LNCaP clone FGC (cell line): ENCODE measurements at regions not wholly inside any gene's neighbourhood (a gene's known extent, or its start where the extent isn't known, plus 50 kb on each side); places are given as distances from the start of the nearest gene placed in this dataset.
"Not testable (repeated sequence)": the region's sequence is repeated elsewhere in the genome, so short reads cannot be mapped to it uniquely, and the experiment has no call there.

Experiments used
- DNase-seq: peaks from one replicate; pipeline ENCODE4 v3.0.0-alpha.2; 2011; ENCODE audit warnings: low read depth
- H3K4me3 ChIP-seq: 2 replicates; pipeline ENCODE4 v1.5.1; 2011; ENCODE audit warnings: mild to moderate bottlenecking, low read depth, low read length, control low read depth
- TF ChIP-seq, protein P1 (sequence below): IDR thresholded peaks from 2 replicates; pipeline ENCODE4 v1.5.1; 2012; ENCODE audit warnings: mild to moderate bottlenecking; ENCODE audit not compliant: control insufficient read depth, insufficient read depth; ENCODE audit errors: extremely low read depth

DNA sequence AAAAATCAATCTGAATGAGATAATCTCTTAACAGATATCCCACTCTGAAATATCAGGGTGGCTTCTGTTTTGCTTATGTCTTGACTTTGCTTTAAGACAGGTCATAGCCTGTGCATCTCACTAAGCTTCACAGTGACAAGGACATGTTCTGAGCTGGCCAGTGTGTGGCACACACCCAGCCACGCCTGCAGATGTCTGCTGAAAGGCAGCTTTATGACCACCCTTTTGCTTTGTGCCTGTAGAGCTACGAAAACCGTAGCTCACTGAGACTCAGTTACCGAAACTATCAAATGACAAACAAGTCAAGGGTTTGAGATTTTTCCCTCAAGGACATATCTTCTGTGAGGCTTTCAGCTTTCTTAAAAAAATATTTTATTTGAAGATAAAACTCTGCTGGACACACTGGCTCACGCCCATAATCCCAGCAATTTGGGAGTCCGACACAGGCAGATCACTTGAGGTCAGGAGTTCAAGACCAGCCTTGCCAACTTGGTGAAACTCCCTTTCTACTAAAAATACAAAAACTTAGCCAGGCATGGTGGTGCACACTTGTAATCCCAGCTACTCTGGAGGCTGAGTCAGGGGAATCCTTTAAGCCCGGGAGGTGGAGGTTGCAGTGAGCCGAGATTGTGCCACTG, 233.2 kb downstream of the SPATA31A1 start:
- TF ChIP-seq, protein P1, sequence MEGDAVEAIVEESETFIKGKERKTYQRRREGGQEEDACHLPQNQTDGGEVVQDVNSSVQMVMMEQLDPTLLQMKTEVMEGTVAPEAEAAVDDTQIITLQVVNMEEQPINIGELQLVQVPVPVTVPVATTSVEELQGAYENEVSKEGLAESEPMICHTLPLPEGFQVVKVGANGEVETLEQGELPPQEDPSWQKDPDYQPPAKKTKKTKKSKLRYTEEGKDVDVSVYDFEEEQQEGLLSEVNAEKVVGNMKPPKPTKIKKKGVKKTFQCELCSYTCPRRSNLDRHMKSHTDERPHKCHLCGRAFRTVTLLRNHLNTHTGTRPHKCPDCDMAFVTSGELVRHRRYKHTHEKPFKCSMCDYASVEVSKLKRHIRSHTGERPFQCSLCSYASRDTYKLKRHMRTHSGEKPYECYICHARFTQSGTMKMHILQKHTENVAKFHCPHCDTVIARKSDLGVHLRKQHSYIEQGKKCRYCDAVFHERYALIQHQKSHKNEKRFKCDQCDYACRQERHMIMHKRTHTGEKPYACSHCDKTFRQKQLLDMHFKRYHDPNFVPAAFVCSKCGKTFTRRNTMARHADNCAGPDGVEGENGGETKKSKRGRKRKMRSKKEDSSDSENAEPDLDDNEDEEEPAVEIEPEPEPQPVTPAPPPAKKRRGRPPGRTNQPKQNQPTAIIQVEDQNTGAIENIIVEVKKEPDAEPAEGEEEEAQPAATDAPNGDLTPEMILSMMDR: no peak
- no peak for DNase-seq

DNA sequence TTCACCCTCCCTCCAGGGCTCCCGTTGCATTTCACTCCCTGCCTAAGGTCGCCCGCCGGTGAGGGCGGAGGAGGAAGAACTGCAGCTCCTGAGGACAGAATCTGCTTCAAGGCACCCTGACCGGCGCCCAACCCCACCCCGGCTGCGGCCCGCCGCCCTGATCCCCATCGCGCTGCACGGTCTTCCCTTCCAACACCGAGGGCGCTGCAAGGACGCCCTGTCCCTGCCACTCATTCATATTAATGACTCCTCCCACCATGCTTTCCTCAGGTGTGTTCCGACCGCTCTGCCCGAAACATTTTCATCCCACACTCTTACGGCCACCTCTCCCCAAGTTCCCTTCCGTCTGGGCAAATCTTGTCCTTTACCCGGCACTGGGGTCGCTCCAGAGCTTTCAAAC, 248.6 kb downstream of the SPATA31A1 start:
- H3K4me3 ChIP-seq: not testable (repeated sequence)

More for the DNA sequence above, 233.2 kb downstream of the SPATA31A1 start:
- no peak overlapping the region for H3K4me3 ChIP-seq

DNA sequence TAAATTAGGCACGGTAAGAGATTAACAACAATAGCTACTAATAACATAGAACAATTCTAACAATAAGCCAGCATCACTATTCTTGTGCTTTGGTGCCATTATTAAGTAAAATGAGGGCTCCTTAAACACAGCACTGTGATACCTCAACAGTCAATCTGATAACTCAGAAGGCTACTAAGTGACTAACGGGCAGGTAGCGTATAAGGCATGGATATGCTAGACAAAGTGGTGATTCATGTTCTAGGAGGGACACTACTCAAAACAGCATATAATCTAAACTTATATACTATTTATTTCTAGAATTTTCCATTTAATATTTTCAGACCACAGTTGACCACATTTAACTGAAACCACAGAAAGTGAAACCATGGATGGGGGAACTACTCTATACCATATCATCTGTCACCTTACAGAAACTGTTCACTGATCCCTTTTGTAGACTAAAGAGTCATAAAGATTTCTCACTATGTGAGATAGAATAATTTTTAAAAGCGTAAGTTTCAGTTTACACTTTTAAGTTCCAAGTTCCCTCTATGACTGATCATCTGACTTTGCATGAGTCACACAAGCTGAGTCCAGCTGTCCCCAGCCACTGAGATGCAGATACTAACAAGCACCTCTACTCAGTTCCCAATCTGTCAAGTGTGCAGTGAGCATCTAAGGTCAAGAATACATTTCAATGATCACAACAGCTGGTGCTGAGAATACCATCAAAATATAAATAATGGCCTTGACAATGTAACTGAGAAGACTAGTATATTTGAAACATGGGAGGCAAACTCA, 256.2 kb downstream of the SPATA31A1 start:
- H3K4me3 ChIP-seq, DNase-seq: not testable (repeated sequence)

More for the DNA sequence above, 248.6 kb downstream of the SPATA31A1 start:
- not testable (repeated sequence) for DNase-seq

DNA sequence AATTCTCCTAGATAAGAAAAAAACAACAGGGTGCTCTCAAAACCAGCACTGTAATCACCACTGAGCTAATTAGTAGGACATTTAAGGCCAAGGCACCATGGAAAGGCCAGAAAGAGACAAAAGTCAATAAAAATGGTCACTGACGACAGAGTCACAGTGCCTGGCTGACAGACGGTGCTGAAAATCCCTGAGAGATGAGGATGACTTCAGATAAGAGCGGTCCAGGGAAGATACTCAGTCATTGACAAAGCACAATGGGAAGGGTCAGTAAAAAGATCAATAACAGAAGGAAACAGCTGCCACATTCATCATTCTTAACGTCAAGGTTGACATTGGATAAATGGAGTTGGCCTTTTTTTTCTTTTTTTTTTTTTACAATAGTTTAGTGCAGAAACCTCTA, 261.0 kb downstream of the SPATA31A1 start:
- DNase-seq, H3K4me3 ChIP-seq: not testable (repeated sequence)

DNA sequence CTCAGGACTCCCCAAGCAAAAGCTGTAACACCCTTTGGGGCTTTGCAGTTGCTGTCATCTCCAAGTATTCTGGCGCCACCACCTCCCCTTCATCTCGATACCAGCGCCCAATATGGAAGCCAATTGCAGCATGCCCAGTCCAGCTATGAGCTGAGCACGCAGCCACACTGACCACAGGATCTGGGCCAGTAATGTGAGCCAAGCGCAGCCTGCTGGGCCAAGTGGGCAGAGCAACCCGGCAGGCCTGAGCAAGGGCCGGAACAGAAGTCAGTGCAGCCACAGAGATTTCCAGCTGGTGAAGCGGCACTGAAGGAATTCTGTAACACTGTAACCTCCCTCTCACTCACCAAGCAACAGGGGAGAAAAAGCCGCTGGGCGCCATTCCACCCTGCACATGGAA, 268.6 kb downstream of the SPATA31A1 start:
- not testable (repeated sequence) for DNase-seq, H3K4me3 ChIP-seq

DNA sequence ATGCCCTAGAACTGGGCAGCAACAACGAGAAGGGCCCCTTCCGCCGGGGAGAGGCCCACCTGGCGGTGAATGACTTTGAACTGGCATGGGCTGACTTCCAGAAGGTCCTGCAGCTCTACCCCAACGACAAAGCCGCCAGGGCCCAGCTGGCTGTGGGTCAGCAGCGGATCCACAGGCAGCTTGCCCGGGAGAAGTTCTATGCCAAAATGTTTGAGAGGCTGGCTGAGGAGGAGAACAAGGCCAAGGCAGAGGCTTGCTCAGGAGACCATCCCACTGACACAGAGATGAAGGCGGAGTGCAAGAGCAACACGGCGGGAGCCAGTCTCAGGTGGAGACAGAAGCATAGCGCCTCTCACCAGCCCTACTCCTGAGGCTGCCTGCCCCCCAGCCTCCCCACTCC, 276.6 kb downstream of the SPATA31A1 start:
- H3K4me3 ChIP-seq, DNase-seq: not testable (repeated sequence)

DNA sequence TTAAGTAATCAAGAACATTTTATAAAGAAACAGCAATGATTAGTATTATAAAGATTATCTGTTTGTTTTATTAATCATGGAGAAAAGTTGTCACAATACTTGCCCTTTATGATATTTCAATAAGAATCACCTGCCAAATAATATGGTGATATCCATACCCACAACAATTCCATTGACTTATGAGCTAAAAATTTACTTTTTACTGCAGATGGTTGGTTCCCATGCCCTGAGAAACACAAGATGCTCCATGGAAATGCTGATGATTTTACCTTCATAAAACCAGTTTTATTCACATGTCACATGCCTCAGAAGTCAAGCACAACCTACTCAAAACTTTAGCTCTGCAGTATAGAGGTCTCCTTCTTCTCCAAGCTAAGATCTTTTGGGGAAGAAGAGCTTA, 293.6 kb downstream of the SPATA31A1 start:
- H3K4me3 ChIP-seq, DNase-seq: not testable (repeated sequence)

DNA sequence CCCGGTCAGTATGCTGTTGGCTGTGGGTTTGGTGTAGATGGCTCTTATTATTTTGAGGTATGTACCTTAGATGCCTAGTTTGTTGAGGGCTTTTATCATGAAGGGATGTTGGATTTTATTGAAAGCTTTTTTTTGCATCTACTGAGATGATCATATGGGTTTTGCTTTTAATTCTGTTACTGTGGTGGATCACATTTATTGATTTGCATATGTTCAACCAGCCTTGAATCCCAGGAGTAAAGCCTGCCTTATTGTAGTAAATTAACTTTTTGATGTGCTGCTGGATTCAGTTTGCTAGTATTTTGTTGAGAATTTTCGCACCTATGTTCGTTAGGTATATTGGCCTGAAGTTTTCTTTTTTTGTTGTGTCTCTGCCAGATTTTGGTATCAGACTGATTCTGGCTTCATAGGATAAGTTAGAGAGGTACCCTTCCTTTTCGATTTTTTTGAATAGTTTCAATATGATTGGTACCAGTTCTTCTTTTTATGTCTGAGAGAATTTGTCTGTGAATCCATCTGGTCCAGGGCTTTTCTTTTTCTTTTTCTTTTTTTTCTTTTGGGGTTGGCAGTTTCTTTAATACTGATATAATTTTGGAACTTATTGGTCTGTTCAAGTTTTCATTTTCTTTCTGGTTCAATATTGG, 301.6 kb downstream of the SPATA31A1 start:
- H3K4me3 ChIP-seq, DNase-seq: not testable (repeated sequence)

DNA sequence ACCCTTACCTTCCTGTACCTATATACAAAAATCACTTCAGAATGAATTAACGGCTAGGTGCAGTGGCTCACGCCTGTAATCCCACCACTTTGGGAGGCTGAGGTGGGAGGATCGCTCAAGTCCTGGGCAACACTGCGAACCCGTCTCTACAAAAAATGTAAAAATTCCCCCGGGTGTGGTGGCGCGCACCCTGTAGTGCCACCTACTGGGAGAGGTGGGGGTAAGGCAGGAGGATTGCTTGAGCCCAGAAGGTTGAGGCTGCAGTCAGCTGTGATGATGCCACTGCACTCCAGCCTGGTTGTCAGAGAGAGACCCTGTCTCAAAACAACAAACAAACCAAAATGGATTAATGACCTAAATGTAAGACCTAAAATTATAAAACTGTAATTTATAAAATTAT, 307.6 kb downstream of the SPATA31A1 start:
- not testable (repeated sequence) for DNase-seq, H3K4me3 ChIP-seq

DNA sequence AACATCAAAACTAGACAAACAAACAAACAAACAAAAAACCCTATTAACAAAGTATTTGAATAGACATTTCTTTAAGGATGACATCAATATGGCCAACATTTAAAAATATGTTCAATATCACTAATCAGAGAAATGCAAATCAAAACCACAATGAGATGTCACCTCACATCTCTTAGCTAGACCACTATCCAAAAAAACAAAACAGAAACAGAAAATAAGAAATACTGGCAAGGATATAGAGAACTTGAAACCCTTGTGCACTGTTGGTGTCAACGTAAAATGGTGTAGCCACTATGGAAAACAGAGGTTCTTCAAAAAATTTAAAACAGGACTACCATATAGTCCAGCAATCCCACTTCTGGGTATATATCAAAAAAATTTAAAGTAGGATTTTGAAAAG, 308.2 kb downstream of the SPATA31A1 start:
- H3K4me3 ChIP-seq, DNase-seq: not testable (repeated sequence)

DNA sequence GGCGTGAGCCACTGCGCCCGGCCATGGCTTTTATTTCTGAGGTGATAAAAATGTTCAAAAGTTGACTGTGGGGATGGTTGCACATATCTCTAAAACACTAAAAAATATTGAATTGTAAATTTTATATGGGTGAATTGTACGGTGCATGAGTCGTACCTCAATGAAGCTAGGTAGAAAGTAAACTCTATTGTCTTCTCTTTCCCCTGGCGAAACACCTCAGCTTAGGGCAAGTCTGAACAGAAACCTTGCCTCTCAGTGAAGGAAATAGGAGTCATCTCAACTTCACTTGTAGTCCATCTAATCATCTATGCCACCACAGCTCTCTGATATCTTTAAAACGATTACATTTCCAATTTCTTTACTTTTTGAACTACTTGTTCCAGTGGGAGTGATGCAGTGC, 309.6 kb downstream of the SPATA31A1 start:
- not testable (repeated sequence) for DNase-seq, H3K4me3 ChIP-seq

DNA sequence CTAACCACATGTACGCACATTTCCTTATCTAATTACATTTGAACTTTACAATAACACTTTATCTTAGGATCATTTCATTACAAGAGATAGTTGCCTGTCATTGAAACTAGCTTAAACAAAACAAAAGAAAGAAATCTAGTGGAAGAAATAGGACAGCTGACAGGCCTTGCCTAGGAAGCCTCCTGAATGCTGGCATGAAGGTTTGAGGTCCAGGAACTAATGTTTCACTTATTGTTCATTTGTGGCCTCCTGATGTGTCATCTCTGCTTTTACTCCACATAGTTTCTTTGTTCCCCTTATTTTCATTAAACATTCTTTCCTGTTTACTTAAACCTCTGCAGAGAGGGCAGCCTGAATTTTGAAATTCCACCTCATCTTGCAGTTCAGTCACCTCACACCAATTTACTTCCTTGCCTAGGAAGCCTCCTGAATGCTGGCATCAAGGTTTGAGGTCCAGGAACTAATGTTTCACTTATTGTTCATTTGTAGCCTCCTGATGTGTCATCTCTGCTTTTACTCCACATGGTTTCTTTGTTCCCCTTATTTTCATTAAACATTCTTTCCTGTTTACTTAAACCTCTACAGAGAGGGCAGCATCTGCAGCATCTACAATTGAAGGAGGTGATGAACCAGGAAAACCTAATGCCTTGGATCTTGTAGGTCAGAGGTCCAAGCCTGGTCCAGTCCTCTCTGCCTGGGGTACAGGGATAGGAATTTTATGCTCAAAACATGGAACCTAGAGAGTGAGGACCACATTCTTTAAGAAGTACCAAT, 319.2 kb downstream of the SPATA31A1 start:
- not testable (repeated sequence) for H3K4me3 ChIP-seq, DNase-seq

DNA sequence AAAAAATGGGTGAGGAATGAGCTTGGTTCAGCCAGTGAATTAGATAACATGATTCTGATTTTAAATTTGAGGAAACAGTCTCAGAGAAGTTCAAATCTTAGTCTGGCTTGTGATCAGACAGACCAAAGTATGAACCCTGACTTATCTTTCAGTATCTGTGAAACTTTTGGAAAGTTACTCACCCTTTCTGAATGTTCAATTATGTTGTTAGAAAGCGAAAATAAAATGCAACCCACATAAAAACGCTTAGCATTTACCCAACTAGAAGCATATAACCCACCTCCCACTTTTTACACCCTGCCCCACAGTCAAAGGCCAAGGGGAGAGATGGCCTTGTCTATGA, 319.7 kb downstream of the SPATA31A1 start:
- H3K4me3 ChIP-seq, DNase-seq: not testable (repeated sequence)

DNA sequence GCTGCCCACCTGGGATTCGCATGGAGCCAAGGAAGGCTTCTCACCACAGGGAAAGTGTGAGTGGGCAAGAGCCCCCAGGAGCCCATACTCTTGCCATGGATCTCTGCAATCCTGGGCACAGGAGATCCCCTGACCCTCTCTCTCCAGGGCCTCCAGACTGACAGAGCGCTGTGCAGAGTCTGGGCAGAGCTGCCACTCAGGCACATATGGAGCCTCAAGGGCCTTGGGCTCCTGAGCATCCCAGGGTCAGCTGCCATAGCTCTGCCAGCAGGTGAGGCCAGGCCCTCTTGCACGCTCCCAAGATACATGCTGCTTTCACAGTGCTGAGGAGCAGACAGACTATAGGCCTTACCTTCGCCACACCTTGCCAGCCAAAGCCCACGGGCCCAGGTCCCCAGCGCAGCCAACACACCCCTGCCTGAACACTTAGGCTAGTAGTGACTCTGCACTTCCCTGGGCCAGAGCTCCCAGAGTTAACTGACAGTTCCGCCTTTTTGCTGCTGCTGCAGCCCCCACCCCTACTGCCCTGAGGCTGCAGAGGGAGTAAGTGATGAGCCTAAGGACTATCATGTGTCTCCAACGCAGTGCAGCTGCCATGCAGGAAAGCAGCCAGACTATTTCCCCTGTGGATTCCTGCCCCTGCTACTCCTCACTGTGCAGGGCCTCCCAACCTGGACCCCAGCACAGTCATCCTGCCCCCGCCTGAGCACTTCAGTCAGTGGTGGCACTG, 323.2 kb downstream of the SPATA31A1 start:
- H3K4me3 ChIP-seq, DNase-seq: not testable (repeated sequence)

DNA sequence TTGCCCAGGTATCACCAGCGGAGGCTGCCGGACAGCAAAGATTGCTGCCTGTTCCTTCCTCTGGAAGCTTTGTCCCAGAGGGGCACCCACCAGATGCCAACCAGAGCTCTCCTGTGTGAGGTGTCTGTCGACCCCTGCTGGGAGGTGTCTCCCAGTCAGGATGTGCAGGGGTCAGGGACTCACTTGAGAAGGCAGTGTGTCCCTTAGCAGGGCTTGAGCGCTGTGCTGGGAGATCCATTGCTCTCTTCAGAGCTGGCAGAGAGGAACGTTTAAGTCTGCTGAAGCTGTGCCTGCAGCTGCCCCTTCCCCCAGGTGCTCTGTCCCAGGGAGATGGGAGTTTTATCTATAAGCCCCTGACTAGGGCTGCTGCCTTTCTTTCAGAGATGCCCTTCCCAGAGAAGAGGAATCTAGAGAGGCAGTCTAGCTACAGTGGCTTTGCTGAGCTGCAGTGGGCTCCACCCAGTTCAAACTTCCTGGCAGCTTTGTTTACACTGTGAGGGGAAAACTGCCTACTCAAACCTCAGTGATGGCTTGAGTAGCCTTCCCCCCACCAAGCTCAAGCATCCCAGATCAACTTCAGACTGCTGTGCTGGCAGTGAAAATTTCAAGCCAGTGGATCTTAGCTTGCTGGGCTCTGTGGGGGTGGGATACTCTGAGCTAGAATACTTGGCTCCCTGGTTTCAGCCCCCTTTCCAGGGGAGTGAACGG, 325.4 kb downstream of the SPATA31A1 start:
- not testable (repeated sequence) for H3K4me3 ChIP-seq, DNase-seq

DNA sequence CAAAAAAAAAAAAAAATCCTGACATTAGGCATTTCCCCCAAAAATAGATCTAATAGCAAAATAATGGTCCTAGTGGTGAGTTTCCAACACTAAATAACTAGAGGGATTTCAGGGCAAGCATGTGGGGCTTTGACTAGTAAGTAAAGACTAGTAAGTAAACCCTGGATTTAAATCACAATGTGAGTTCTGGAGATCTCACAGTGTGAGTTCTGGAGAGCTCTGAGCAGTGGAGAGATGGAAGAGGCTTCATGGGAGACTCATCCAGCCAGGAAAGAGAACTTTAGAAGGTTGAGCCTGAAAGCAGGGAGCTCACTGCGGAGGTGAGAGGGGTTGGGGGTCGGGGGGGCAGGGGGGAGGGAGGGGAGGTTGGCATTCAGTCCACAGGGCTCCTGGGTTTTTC, 373.4 kb downstream of the SPATA31A1 start:
- not testable (repeated sequence) for DNase-seq, H3K4me3 ChIP-seq

DNA sequence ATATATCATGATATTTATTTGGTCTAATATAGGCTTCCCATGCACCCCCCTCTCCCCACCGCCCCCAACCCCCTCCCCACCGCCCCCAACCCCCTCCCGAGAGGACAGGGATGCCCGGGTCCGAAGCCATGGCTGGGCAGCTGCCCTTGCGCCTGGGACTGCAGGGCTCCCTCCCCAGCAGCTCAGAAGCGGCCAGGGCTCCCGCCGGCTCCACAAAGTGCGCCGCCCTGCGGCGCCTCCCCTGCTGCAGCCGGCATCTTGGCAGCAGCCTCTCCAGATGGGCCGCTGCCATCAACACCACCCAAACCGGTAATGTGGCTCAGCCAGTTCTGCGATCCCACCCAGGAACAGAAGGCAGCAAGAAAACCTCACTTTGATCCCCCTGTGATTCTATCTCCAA, 389.4 kb downstream of the SPATA31A1 start:
- H3K4me3 ChIP-seq, DNase-seq: not testable (repeated sequence)
